NB4 (cell line): ENCODE measurements at regions not wholly inside any gene's neighbourhood (a gene's known extent, or its start where the extent isn't known, plus 50 kb on each side); places are given as distances from the start of the nearest gene placed in this dataset.

Source experiments
- CTCF ChIP-seq: IDR thresholded peaks from one replicate; pipeline ENCODE4 v1.5.1; 2012; ENCODE audit warnings: low read depth, low read length
- MAX ChIP-seq: IDR thresholded peaks from 2 replicates; pipeline ENCODE4 v1.6.1; 2011; ENCODE audit warnings: low read depth, low read length
- POLR2A ChIP-seq: IDR thresholded peaks from 2 replicates; pipeline ENCODE4 v1.6.1; 2011; ENCODE audit warnings: mild to moderate bottlenecking; ENCODE audit not compliant: insufficient read length; ENCODE audit errors: extremely low read depth

- TF ChIP-seq POLR2A (no peak), CTCF (no peak), MAX (no peak)
Measured at GRCh38 chr2:175824243-175824642, 177.8 kb downstream of the LNPK start.
